Lower leg skin (tissue), 3 donors: ENCODE measurements at regions not wholly inside any gene's neighbourhood (a gene's known extent, or its start where the extent isn't known, plus 50 kb on each side); places are given as distances from the start of the nearest gene placed in this dataset.

Source experiments
- POLR2A ChIP-seq, 2 donors: fragments of 450-650 bp; IDR thresholded peaks; one replicate each; pipeline ENCODE4 v1.6.1; 2016 to 2017; ENCODE audit warnings: antibody characterized with exemption in 2 of 2, mild to moderate bottlenecking in 1 of 2, moderate library complexity in 1 of 2
- TF ChIP-seq, protein P1 (sequence below), 3 donors: fragments of 450-650 bp; IDR thresholded peaks; one replicate each; pipeline ENCODE4 v1.5.1; 2016; ENCODE audit warnings: antibody characterized with exemption in 3 of 3, mild to moderate bottlenecking in 3 of 3, moderate library complexity in 2 of 3

DNA sequence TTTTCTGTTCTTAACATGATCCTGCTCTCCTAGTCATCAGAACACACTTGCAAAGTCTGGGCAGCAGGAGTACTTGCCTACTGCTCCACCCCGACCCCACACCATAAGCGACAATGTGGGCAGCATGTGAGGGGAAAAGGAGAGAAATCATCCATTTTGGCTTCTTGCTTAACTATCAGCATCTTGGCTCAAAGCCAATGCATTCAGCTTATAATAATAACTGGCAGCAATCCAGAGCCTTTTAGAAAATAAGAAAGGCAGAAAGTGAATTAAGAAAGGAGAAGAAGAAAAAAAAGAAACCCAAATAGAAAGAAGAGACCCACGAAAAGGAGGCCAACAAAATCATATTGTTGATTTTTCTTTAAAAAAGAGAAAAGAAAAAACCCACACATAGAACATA lies 930.8 kb downstream of the BCL11B start:
- TF ChIP-seq, protein P1, sequence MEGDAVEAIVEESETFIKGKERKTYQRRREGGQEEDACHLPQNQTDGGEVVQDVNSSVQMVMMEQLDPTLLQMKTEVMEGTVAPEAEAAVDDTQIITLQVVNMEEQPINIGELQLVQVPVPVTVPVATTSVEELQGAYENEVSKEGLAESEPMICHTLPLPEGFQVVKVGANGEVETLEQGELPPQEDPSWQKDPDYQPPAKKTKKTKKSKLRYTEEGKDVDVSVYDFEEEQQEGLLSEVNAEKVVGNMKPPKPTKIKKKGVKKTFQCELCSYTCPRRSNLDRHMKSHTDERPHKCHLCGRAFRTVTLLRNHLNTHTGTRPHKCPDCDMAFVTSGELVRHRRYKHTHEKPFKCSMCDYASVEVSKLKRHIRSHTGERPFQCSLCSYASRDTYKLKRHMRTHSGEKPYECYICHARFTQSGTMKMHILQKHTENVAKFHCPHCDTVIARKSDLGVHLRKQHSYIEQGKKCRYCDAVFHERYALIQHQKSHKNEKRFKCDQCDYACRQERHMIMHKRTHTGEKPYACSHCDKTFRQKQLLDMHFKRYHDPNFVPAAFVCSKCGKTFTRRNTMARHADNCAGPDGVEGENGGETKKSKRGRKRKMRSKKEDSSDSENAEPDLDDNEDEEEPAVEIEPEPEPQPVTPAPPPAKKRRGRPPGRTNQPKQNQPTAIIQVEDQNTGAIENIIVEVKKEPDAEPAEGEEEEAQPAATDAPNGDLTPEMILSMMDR (IDR thresholded peaks at IDR 0.05): no peak
- TF ChIP-seq POLR2A (IDR thresholded peaks at IDR 0.05): no peak
